Suprapubic skin (tissue), 4 donors: ENCODE measurements at regions not wholly inside any gene's neighbourhood (a gene's known extent, or its start where the extent isn't known, plus 50 kb on each side); places are given as distances from the start of the nearest gene placed in this dataset.

Experiments used
- POLR2A ChIP-seq, 2 donors: fragments of 450-650 bp; IDR thresholded peaks; one replicate each; pipeline ENCODE4 v1.6.1; 2017; ENCODE audit warnings: antibody characterized with exemption in 2 of 2, mild to moderate bottlenecking in 2 of 2, moderate library complexity in 2 of 2
- POLR2AphosphoS5 ChIP-seq, 3 donors: sonication (generic); formaldehyde crosslinking; IDR thresholded peaks; one replicate each; pipeline ENCODE4 v1.6.1; 2017; ENCODE audit warnings: antibody characterized with exemption in 3 of 3
- TF ChIP-seq, protein P1 (sequence below), 2 donors: fragments of 200-600 bp in 1 of 2; fragments of 450-650 bp in 1 of 2; sonication (generic) in 1 of 2; IDR thresholded peaks; one replicate each; pipeline ENCODE4 v1.5.1; 2016 to 2019; ENCODE audit warnings: antibody characterized with exemption in 2 of 2, mild to moderate bottlenecking in 1 of 2, moderate library complexity in 1 of 2

DNA sequence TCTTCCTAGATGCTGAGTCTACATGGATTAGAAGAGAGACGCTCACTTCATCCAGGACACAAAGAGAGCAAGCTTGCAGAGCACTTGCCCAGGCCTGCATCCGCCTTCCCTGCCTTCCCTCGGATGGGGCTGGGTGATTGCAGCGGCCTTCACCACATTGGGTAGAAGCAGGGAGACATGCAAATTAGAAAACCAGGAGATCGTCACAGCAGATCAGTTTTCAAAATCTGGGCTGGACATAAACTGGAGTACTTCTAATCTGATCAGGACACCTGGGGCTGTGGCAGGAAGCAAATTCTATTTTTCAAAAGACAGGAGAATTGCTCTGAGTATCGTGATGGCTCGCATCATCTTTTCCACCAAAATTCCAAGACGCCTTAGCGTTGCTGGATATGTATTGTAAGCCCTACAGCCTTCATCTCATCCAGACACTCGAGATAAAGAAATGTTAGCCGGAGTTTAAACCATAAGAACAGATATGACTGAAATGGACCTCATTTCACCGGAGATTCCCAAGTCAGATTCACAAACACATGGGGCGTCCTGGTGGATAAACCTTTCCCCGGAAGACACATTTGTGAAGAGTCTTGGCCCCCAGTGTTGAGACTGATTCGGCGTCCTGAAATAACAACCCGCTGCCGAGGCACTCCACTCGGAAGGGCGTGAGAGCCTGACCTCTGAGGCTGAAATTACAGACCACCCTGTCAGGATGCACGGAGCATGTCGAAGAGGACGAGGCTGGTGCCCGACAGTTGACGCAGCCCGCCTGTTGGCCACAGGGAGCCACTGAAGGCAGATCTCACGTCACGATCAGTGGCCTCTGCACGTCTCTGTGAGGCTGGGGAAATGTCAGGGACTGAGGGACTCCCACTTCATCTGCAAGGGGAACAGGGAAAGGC is 91.2 kb upstream of the PARD3 start:
- TF ChIP-seq, protein P1, sequence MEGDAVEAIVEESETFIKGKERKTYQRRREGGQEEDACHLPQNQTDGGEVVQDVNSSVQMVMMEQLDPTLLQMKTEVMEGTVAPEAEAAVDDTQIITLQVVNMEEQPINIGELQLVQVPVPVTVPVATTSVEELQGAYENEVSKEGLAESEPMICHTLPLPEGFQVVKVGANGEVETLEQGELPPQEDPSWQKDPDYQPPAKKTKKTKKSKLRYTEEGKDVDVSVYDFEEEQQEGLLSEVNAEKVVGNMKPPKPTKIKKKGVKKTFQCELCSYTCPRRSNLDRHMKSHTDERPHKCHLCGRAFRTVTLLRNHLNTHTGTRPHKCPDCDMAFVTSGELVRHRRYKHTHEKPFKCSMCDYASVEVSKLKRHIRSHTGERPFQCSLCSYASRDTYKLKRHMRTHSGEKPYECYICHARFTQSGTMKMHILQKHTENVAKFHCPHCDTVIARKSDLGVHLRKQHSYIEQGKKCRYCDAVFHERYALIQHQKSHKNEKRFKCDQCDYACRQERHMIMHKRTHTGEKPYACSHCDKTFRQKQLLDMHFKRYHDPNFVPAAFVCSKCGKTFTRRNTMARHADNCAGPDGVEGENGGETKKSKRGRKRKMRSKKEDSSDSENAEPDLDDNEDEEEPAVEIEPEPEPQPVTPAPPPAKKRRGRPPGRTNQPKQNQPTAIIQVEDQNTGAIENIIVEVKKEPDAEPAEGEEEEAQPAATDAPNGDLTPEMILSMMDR (IDR thresholded peaks at IDR 0.05) = no peak
- TF ChIP-seq POLR2A (IDR thresholded peaks at IDR 0.05) = no peak
- TF ChIP-seq POLR2AphosphoS5 (IDR thresholded peaks at IDR 0.05) = no peak
